ENCODE measurements at regions not wholly inside any gene's neighbourhood (a gene's known extent, or its start where the extent isn't known, plus 50 kb on each side); places are given as distances from the start of the nearest gene placed in this dataset.

DNA sequence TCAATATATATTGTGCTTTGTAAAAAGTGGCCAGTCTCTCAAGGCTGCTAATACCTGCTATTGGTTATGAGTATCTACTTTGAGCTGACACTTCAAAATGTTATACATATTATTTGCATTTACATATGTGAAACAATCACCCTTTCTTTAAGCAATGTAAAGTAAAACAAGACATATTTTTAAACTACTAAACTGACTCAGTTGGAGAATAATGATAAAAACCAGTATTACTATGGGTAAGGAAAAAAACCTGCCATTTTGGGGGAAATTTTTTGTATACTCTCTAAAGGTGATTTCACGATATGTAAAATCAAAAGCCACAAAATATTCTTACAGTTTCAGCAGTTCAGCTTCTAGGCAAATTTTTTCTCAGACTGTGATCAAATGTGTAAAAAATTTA is 232.3 kb downstream of the PRL start:
- no peak for DNase-seq

DNA sequence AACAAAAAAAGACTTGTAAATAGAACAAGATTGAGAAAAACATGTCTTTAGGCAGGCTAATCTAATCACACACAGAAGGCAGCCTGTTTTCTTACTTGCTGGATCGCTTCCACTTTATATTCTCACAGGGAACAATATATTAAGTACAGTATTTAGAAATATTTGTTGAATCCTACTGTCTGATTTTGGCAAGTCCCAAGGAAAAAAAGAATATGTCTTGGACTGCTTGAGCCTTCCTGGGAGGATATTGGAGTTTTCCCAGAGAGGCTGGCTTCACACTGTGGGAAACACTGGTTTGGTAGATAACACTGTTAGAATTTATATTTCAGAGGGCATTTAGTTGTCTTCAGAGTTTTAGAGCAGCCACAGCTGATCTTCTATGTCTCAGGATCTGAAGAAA is 229.7 kb downstream of the PRL start:
- peak; percentile 57 for DNase-seq

DNA sequence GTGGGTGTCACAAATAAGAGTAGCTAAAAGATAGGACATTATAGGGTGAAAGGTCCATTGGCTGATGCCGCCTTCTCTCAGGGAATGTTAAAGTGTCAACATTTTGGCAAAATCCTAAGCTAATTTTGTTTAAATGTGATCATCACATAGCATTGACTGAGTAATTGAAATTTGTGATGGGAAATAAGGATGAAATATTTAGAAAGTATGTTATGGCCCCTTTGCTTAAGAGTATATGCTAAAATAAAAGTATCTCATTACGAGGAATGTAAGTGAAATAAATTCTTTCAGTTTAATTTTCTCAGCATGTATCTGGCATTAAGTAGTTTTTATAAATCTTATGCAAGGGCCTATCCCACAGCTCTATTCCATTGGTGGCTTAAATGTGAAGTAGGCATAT is 229.2 kb downstream of the PRL start:
- DNase-seq: no peak

DNA sequence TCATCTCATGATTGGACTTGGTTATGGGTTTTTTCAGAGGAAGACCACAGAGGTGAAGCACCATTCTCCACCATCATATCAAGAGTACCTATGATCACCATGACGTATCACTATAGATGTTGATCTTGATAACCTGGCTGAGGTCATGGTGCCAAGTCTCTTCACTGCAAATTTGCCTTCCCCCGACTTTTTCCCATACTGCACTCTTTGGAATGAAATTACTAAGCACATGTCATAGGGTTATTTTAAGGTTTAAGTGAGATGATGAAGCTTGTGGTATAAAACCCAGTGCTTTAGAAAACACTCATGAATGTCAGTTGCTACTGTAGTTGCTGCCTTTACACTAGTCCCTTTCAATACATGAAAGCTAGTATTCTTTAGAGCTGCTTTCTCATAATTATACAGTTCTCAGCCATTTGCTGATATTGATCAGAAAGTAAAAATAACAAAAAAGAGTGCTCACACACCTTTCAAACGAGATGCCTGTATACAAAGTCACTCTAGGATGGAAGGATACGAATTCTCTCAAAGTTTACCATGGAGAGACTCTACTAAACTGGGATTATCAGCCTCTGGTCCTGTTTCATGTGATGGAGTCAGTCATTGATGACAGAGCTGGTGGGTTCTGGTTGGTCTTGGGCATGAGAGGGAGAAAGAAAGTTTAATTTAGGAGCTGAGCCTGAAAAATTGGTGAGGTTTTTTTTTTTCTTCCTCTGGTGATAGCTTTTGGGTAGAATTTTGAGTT is 228.1 kb downstream of the PRL start:
- no peak for DNase-seq

DNA sequence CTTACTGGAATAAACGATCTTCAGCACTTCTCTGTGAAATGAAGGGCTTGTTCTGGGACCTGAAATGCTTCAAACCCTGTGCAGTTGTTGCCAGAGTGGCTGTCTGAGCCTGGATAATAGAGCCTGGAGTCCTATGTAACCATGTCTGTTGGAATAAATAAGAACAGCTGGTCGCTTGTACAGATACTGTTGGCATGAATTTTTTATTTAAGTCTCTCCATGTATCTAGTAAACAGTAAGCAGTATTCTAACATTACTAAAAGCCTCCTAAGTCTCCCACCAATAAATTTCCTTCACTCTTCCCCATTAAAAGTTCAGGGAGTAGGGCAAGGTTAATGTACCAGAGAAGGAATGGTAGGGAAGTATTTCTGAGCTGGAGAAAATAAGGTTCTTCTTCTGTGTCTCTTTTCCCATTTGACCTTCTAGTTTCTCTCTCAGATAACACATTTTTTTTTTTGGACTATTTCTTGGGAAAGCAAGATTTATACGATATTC is 227.5 kb downstream of the PRL start:
- DNase-seq: peak; percentile 76

DNA sequence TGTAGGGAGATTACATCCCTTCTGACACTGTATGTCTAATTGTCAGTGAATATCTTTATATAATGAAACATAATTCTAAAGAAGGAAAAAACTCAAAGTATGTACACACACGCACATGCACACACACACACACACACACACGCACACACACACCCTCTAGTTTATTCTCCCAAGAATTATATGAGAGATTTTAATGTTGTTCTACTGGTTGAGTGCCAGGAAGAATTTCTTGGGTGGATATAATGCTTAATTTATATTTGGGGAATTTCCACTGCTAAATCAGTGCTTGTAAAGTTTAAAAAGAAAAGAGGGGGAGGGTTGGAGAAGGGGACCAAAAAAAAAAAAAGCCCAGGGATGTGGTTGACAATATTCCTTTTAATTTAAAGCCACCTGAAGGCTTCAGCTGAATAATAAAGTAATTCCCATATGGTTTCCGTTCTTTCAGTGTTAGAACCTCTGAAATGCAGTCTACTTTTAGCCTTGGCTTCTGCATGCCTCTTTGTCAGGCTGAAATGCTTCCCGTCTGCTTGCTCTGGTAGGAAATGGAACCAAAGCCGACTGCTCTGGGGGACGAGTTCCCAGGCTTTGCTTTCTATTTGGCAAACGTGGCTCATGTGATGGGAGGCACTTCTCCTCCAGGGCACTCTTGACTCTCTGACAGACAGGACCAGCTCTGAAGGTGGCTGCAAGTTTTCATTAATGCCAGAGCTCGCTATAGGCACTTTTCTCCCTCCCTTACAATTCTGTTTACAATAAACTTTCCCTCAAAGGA is 225.4 kb downstream of the PRL start:
- peak; percentile 80 for DNase-seq

DNA sequence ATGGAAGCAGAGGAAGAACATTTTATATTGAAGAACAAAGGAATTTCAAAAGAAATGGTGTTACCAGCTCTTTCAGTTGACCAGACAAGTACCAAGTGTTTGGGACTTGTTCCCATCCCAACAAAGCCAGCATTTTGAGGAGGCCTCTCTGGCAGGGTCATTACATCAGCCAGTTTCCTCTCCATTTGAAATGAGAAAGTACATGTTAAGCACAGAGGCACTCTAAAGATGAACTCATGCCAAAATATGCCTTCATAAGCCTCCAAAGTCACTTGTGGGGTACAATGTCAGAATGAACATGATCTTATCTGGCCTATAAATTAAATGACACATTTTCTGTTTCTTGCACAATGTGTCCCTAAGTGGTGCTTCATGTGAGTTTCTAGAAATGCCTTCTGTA is 223.9 kb downstream of the PRL start:
- DNase-seq: no peak

DNA sequence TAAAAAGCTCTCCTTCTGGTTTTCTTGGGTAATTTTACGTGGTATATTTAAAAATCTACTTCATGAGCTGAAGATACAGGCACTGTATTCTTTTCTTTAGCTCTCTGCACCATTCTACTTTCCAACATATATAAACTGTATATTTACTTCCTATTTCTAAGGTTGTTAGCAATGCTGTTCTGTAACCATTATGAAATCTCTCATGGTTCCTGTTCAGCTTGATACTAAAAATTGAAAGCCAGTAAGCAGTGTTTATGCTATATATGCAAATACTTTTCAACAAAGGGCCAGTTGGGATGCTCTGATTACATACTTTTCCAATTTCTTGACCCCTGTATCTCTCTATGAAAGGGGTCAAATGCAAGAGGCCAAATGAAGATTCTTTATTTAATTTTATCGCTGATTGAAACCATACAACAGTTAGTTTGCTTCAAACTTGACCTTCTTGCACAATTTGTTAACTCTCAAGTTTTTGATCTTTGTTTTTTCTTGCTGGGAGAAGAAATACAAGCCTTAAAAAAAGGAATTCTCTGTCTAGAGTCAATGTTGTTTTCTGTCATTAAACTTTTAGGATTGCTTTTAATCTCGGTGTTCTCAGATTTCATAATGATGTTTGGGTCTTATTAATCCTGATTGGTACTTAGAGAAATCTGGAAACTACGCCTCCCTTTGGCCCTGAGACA is 223.2 kb downstream of the PRL start:
- no peak for DNase-seq

DNA sequence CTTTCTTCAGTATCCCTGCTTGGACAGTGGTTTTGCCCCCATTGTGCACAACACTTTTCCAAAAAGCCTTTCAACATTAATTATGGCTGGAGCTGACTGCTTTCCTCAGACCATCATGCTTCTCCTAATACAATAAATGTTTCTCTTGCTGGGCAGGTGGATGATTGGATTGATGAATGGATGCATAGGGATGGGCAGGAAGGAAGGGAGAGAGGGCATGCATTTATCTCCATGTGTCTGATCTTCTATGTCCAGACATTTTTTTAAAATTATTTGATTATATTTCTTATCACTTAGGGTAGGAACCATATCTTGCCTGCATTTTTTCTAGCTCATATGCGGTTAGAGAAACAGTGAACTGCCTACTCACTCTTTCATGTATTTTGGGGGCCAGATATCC is 218.5 kb downstream of the PRL start:
- no peak for DNase-seq

DNA sequence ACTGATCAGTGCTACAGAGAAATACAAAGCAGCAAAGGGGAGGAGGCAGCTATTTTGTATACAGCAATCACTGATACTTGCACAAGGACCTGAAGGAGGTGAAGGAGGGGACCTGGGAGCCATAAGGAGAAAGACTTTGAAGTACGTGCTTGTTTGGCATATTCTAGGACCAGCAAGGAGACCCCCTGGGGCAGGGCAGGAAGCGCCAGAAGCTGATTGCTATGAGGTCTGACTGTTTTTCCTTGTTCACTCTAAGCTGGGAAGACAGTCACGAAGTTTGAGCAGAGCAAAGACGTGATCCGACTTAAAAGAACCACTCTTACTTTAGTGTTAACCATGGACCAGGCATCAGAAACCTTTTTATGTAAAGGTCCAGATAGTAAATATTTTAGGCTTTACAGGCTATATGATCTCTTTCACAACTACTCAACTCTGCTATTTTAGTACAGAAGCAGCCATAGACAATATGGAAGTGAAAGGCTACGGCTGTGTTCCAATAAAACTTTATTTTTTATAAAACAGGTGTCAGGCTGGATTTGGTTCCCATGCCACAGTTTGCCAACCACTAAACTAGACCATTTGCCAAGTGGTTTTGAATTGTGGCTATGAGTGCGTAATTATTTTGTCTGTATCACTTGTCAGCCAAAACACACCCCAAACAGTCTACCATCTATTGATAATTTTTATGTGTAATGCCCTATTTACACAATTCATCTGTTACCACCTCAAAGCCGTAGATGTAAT is 217.9 kb downstream of the PRL start:
- DNase-seq: no peak

DNA sequence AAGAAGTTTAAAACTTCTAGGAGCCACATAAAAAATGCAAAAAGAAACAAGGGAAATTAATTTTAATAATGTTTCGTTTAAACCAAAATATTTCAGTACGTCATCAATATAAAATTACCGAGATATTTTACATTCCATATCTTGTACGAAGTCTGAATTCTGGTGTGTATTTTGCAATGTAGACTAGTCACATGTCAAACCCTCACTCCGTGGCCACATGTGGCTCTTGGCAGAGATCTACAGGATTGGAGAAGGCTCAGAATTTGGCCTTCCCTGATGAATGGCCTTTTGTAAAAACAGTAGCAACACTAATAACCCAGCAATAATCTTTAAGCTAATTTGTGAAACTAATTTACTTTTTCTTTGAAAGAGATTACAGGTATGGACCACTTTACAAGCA is 217.1 kb downstream of the PRL start:
- no peak for DNase-seq

DNA sequence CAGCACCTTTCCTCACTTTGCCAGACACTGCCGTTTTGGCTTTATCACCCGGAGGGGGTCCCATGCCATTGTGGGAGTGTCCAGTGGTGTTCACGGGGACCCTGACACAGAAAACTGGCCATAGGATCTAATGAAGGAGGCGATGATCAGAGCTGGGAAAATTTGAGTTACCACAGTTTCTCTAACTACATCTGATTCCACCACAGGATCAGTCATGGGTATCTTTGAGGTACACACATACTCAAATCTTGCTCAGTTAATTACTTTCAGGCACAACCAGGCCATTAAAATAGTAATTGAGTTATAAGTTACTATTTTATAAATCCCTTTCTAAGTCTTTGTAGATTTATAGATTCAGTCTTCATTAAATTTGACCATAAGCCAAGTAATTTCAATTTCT is 215.1 kb downstream of the PRL start:
- no peak for DNase-seq

DNA sequence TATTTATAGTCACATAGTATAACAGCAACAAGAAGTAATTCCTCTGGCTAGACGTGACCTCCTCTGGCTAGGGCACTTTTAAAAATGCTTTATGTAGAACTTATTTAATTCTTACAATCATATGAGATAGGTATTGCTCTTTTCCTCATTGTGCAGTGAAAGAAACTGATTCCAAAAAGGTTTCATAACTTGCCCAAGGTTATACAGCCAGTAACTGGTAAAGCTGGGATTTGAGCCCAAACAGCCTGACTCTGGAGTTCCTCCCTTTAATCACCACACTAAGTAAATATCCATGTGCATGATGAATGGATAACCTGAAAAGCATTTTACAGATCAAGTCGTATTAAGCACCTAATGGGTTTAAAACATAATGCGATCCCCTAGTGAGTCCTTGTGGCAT is 214.6 kb downstream of the PRL start:
- DNase-seq: no peak

DNA sequence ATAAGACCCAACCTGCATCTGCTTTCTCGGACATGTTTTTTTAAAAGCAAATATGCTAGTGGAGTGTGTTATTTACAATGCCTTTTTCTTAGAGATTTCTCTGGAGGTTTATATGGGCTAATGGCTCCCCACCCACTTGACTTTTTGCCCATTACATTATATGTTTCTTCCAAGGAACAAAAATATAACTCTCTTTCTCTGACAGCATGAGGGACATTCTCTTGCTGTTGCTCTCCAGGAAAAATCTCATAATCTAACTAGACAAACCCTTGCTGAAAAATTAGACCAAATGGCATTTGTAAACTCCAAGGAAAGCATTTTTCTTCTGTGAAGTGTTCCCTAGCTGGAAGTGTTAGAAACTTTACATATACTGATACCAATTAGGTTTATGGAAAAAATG is 213.7 kb downstream of the PRL start:
- DNase-seq: peak; percentile 63

DNA sequence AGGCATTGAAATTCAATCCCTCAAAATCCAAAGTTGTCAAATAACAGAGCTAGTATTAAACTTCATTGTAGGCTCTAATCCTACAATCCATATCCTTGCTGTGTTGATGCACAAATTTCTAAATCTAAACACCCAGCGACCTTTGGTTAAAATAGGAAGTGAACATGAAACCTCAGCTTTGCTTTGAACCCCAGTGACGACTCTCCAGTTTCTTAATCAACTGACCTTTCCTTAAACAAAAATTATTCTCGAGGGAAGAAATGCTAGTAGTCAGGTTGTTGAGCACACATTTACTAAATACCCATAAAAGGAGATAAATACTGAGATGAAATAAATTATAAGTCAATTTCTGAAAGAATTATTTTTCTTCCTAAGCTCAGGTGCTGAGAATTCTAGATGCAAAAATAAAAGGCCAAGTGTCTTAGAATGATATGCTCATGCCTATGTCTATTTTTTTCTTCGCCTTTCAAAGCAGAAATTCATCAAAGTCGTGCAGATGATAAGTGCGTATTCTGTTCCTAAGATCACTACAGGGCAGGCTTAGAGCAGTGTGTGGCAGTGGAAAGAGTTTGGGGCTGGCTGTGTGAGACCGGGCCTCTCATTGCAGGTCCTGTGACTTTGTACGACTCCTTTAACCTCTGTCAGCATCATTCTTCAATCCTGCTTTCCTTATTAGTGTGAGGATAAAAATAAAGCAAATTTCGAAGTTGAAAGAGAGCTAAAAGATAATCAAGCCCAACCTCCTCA is 208.7 kb downstream of the PRL start:
- no peak for DNase-seq

DNA sequence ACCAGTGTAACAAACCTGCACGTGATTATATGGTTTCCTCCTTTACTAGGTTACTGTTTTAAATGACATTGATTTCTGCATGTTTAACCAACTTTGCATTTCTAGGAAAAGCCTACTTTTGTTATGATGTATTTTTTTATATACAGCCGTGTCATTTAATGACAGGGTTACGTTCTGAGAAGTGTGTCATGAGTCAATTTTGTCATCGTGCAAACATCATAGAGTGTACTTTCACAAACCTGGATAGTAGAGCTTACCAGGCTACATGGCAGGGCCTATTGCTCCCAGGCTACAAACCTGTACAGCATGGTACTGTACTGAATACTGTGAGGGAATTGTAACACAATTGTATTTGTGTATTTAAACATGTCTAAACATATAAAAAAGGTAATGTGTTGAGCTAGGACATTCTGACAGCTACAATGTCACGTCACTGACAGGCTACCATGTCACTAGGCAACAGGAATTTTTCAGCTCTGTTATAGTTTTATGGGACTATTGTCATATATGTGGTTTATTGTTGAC is 205.3 kb downstream of the PRL start:
- no peak for DNase-seq

DNA sequence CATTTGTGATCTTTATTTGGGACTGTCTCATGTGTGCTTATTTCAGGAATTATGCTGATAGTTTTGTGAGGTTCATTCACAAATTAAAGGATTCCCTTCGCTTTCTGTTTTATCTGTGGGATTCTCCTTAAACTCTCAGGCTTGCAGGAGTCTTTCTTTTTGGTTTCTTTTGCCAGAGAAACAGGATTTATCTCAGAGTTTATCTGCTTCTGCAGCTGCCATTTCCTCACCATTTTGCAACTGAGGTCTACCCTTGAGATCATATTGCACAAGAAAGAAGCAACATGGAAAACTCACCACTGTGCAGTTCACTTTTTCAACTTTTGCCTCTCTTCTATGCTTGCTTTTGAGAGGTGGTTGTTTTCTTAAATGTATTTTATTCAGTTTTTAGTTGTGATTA is 201.0 kb downstream of the PRL start:
- DNase-seq: no peak

DNA sequence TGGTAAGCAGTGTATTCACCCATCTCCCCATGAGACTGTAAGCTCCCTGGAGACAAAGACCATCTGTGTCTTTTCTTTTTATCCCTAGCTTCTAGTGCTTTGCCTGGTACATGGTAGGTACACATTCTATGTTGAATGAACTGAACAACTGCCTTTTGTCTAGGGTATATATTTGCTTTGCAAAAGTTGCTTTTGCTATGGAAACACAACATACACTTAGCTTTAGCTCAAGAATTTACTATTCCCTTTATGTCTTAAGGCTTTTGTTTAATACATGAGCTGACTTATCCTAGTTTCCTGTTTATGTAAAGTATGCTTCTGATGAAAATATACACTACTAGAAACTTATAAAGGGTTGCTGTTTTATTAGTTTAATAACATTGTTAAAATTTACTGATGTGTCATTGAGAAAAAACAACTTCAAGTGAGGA is 198.2 kb downstream of the PRL start:
- DNase-seq: peak; percentile 26

DNA sequence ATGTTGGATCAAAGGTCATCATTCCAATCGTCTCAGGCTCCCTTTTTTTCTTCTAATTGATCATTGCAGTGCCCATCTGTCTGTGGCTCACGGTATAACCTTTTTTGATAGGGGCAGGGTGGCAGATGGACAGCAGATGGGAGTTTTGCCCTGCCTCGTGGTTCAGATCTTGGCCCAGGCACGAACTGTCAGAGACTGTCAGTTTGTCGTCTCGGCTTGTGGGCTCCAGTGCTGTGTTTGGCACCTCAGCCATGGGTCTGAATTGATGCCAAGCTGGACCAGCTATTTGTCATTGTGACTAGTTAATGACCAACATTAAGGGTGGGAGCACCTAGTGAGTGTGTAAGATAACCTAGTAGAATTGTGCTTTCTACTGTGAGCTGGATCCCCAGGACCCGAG is 197.6 kb downstream of the PRL start:
- DNase-seq: no peak

DNA sequence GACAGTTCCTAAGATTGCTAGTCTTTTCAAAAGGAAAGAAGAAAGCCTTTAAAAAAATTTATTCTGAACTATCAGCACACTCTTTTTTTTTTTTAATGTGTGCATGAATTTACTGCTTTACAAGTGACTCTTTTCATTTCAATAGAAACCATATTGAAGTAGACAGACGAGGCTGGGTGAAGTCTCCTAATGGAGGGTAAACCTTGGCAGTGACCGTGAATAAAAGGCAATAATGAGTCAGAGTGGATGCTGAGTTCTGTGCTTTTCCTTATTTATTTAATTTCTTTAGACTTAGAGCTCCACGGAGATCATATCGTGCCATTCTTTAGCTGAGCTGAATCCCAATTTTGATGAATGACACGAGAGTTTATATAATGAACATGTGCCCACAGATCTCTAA is 196.9 kb downstream of the PRL start:
- no peak for DNase-seq

DNA sequence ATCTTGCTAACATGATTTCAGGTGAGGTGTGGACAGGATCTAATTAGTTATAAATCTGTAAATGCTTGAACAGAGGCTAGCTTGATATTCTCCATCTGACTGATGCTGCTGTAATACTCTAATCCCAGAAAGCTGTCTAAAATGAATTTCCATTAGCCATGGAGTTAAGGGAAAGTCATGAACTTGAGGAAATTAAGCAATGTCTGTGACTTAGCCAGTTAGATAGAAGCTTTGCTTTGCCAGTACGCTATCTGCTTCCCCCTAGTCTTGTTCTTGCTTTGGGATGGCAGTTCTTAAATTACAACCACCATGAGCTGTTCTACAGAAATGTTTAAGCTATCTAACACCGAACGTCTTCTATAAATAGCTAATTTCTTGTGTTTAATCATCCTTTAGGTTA is 195.7 kb downstream of the PRL start:
- no peak for DNase-seq
